ENCODE measurements at regions not wholly inside any gene's neighbourhood (a gene's known extent, or its start where the extent isn't known, plus 50 kb on each side); places are given as distances from the start of the nearest gene placed in this dataset.
"Not testable (repeated sequence)": the region's sequence is repeated elsewhere in the genome, so short reads cannot be mapped to it uniquely, and the experiment has no call there.

GRCh38 chrX:129361576-129361975 lies 161.7 kb downstream of the SMARCA1 start:
- peak; percentile 39 for DNase-seq (ENCODE audit: low read depth)
- TF ChIP-seq CTCF (conservative IDR thresholded peaks at IDR 0.05; ENCODE audit: low read length): no peak
- H3K4me3 ChIP-seq (ENCODE audit: low read length): no peak overlapping the region

GRCh38 chrX:129360175-129360574 lies 163.1 kb downstream of the SMARCA1 start:
- peak; percentile 25 for DNase-seq (ENCODE audit: low read depth)
- no peak overlapping the region for H3K4me3 ChIP-seq (ENCODE audit: low read length)
- TF ChIP-seq CTCF (conservative IDR thresholded peaks at IDR 0.05; ENCODE audit: low read length): peak; percentile 43

- no peak overlapping the region for H3K4me3 ChIP-seq (ENCODE audit: low read length)
- DNase-seq (ENCODE audit: low read depth): peak; percentile 15
- no peak for TF ChIP-seq CTCF (conservative IDR thresholded peaks at IDR 0.05; ENCODE audit: low read length)
These were observed 164.0 kb downstream of the SMARCA1 start for GRCh38 chrX:129359269-129359668.

- DNase-seq (ENCODE audit: low read depth); H3K4me3 ChIP-seq (ENCODE audit: low read length): not testable (repeated sequence)
These were observed 165.9 kb downstream of the SMARCA1 start for GRCh38 chrX:129357428-129357827.

- H3K4me3 ChIP-seq (ENCODE audit: low read length): no peak overlapping the region
- DNase-seq (ENCODE audit: low read depth): no peak
- peak; percentile 8; the same call in 1 of the 2 replicates for TF ChIP-seq CTCF (conservative IDR thresholded peaks at IDR 0.05; ENCODE audit: low read length)
These were observed 176.0 kb downstream of the SMARCA1 start for GRCh38 chrX:129347291-129347690.

GRCh38 chrX:129346574-129346973 lies 176.7 kb downstream of the SMARCA1 start:
- no peak for DNase-seq (ENCODE audit: low read depth)
- TF ChIP-seq CTCF (conservative IDR thresholded peaks at IDR 0.05; ENCODE audit: low read length): no peak
- H3K4me3 ChIP-seq (ENCODE audit: low read length): no peak overlapping the region

GRCh38 chrX:129337264-129337663 lies 186.0 kb downstream of the SMARCA1 start:
- DNase-seq (ENCODE audit: low read depth); H3K4me3 ChIP-seq (ENCODE audit: low read length): not testable (repeated sequence)

GRCh38 chrX:129323115-129323514 lies 200.2 kb downstream of the SMARCA1 start:
- no peak for TF ChIP-seq CTCF (conservative IDR thresholded peaks at IDR 0.05; ENCODE audit: low read length)
- H3K4me3 ChIP-seq (ENCODE audit: low read length): no peak overlapping the region
- DNase-seq (ENCODE audit: low read depth): no peak

Data from AG10803 (cell line).